Neural cell (in vitro differentiated cells): ENCODE measurements at regions not wholly inside any gene's neighbourhood (a gene's known extent, or its start where the extent isn't known, plus 50 kb on each side); places are given as distances from the start of the nearest gene placed in this dataset.

Experiments used
- EP300 ChIP-seq: fragments of 450-650 bp; conservative IDR thresholded peaks from 2 replicates; pipeline ENCODE4 v1.6.1; 2014; ENCODE audit warnings: antibody characterized with exemption, mild to moderate bottlenecking, moderate library complexity; ENCODE audit not compliant: poor library complexity, severe bottlenecking
- EZH2 ChIP-seq: fragments of 200-600, 300-800 bp; shearing (Covaris generic), sonication (generic); IDR thresholded peaks from 2 replicates; pipeline ENCODE4 v1.6.1; 2014; ENCODE audit warnings: antibody characterized with exemption, low read length, borderline replicate concordance, mild to moderate bottlenecking; ENCODE audit not compliant: insufficient read depth, poor library complexity, severe bottlenecking
- POLR2AphosphoS5 ChIP-seq: IDR thresholded peaks from 2 replicates; pipeline ENCODE4 v1.6.1; 2012
- RAD21 ChIP-seq: fragments of 450-650 bp; conservative IDR thresholded peaks from 2 replicates; pipeline ENCODE4 v1.6.1; 2014; ENCODE audit warnings: antibody characterized with exemption, mild to moderate bottlenecking, moderate library complexity
- REST ChIP-seq: IDR thresholded peaks from 2 replicates; pipeline ENCODE4 v1.6.1; 2012; ENCODE audit warnings: borderline replicate concordance
- SMC3 ChIP-seq: fragments of 450-650 bp; conservative IDR thresholded peaks from 2 replicates; pipeline ENCODE4 v1.6.1; 2014; ENCODE audit warnings: antibody characterized with exemption, mild to moderate bottlenecking, moderate library complexity; ENCODE audit not compliant: poor library complexity
- TAF1 ChIP-seq: IDR thresholded peaks from 2 replicates; pipeline ENCODE4 v1.6.1; 2012; ENCODE audit warnings: low read depth
- TF ChIP-seq, protein P1 (sequence below): fragments of 450-650 bp; IDR thresholded peaks from 2 replicates; pipeline ENCODE4 v1.5.1; 2014; ENCODE audit warnings: antibody characterized with exemption, mild to moderate bottlenecking, moderate library complexity; ENCODE audit not compliant: poor library complexity, severe bottlenecking

DNA sequence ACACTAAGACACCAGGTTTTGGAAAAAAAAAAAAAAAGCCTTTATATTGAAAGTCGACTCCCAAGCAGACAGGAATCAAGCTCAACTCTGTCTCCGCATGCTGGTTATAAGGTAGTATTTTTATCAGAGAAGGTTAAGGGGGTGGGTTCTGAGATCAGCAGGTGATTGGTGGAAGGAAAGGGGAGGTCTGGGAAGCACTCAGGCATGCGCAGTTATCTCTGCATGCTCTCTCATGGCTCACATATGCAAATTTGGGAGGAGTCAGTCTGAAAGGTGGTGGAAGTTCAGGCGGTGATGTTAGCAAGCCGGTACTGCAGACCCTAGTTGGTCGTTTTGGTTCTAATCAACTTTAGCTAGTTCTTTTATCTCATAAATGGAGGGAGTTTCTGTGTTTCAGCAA lies 357.6 kb upstream of the C16orf82 start:
- TF ChIP-seq EZH2 (no peak), POLR2AphosphoS5 (no peak), SMC3 (no peak), EP300 (no peak), REST (no peak), TAF1 (no peak), RAD21 (no peak)
- TF ChIP-seq, protein P1, sequence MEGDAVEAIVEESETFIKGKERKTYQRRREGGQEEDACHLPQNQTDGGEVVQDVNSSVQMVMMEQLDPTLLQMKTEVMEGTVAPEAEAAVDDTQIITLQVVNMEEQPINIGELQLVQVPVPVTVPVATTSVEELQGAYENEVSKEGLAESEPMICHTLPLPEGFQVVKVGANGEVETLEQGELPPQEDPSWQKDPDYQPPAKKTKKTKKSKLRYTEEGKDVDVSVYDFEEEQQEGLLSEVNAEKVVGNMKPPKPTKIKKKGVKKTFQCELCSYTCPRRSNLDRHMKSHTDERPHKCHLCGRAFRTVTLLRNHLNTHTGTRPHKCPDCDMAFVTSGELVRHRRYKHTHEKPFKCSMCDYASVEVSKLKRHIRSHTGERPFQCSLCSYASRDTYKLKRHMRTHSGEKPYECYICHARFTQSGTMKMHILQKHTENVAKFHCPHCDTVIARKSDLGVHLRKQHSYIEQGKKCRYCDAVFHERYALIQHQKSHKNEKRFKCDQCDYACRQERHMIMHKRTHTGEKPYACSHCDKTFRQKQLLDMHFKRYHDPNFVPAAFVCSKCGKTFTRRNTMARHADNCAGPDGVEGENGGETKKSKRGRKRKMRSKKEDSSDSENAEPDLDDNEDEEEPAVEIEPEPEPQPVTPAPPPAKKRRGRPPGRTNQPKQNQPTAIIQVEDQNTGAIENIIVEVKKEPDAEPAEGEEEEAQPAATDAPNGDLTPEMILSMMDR = no peak
